H1 (cell line): ENCODE measurements at regions not wholly inside any gene's neighbourhood (a gene's known extent, or its start where the extent isn't known, plus 50 kb on each side); places are given as distances from the start of the nearest gene placed in this dataset.

Experiments
- CTCF ChIA-PET: fragments of 300-600 bp; sonication (Branson Sonifier 250); formaldehyde crosslinking; loops from one replicate; lab custom pipeline; 2021; ENCODE audit not compliant: partially characterized antibody; lab: Charles Lee
- POLR2A ChIA-PET: fragments of 300-600 bp; sonication (Branson Sonifier 250); formaldehyde crosslinking; loops from one replicate; lab custom pipeline; 2021; ENCODE audit warnings: inconsistent platforms; ENCODE audit not compliant: partially characterized antibody; lab: Charles Lee
- DNase-seq, 2 experiments: peaks; one replicate each; pipeline versions ENCODE4 v3.0.0 to v3.0.0-alpha.2; 2010 to 2022; ENCODE audit warnings: low spot score in 2 of 2, low read depth in 1 of 2, mixed read lengths in 1 of 2
- FAIRE-seq: peaks from 2 replicates; lab custom pipeline; 2011; peaks lifted over from hg19 to GRCh38; lab: Jason Lieb, UNC
- H2AFZ ChIP-seq: 2 replicates; pipeline ENCODE4 v1.8.1; 2012; ENCODE audit warnings: low read length, inconsistent platforms
- H2AK5ac ChIP-seq: 2 replicates; pipeline ENCODE4 v1.6.1; 2013; ENCODE audit warnings: low read depth, low read length
- H2BK120ac ChIP-seq: replicated peaks from 2 replicates; pipeline ENCODE3; 2013; ENCODE audit warnings: low read depth, low read length, inconsistent platforms
- H2BK12ac ChIP-seq: 2 replicates; pipeline ENCODE4 v1.6.1; 2013; ENCODE audit warnings: low read depth, low read length
- H2BK15ac ChIP-seq: 2 replicates; pipeline ENCODE4 v1.6.1; 2013; ENCODE audit warnings: low read length
- H2BK20ac ChIP-seq: 2 replicates; pipeline ENCODE4 v1.6.1; 2013; ENCODE audit warnings: low read length
- H2BK5ac ChIP-seq: 2 replicates; pipeline ENCODE4 v1.6.1; 2013; ENCODE audit warnings: low read depth, low read length
- H3K14ac ChIP-seq: 2 replicates; pipeline ENCODE4 v1.6.1; 2013; ENCODE audit warnings: inconsistent platforms; ENCODE audit not compliant: insufficient read length
- H3K18ac ChIP-seq: 2 replicates; pipeline ENCODE4 v1.6.1; 2013; ENCODE audit warnings: low read length; ENCODE audit errors: extremely low read depth
- H3K23ac ChIP-seq: 2 replicates; pipeline ENCODE4 v1.6.1; 2013; ENCODE audit warnings: inconsistent platforms; ENCODE audit not compliant: insufficient read length
- H3K23me2 ChIP-seq: 2 replicates; pipeline ENCODE4 v1.6.1; 2013; ENCODE audit warnings: low read depth, low read length
- H3K27ac ChIP-seq: 2 replicates; pipeline ENCODE4 v1.6.1; 2011; ENCODE audit warnings: low read depth, low read length, inconsistent platforms
- H3K27me3 ChIP-seq, 4 experiments: replicated peaks in 1 of 4; 1 replicate in 1 of 4; 2 replicates in 3 of 4; pipeline versions ENCODE4 v1.6.1 to v1.8.1; 2011 to 2013; ENCODE audit warnings: low read length in 3 of 4, mild to moderate bottlenecking in 3 of 4, inconsistent platforms in 2 of 4, mixed read lengths in 2 of 4, moderate library complexity in 1 of 4; ENCODE audit not compliant: control insufficient read depth in 3 of 4, insufficient read depth in 3 of 4; ENCODE audit errors: extremely low read depth in 1 of 4
- H3K36me3 ChIP-seq, 4 experiments: 2 replicates each; pipeline versions ENCODE4 v1.6.1 to v1.8.1; 2011 to 2013; ENCODE audit warnings: mild to moderate bottlenecking in 4 of 4, low read length in 3 of 4, moderate library complexity in 2 of 4, control low read depth in 1 of 4, inconsistent platforms in 1 of 4; ENCODE audit not compliant: insufficient read depth in 4 of 4, control insufficient read depth in 2 of 4
- H3K4ac ChIP-seq: replicated peaks from 2 replicates; pipeline ENCODE3; 2013; ENCODE audit warnings: low read length, low read depth, mixed read lengths, inconsistent platforms; ENCODE audit not compliant: insufficient read length
- H3K4me1 ChIP-seq, 4 experiments: replicated peaks in 1 of 4; 1 replicate in 1 of 4; 2 replicates in 3 of 4; pipeline versions ENCODE4 v1.6.1 to v1.8.1; 2011 to 2013; ENCODE audit warnings: low read length in 3 of 4, inconsistent platforms in 2 of 4, mixed read lengths in 1 of 4; ENCODE audit not compliant: insufficient read depth in 4 of 4, control insufficient read depth in 3 of 4
- H3K4me2 ChIP-seq, 2 experiments: 2 replicates each; pipeline versions ENCODE4 v1.6.1 to v1.8.1; 2011 to 2013; ENCODE audit warnings: low read depth in 2 of 2, low read length in 2 of 2, control low read depth in 1 of 2, inconsistent platforms in 1 of 2, mild to moderate bottlenecking in 1 of 2; ENCODE audit not compliant: insufficient read depth in 1 of 2
- H3K4me3 ChIP-seq, 4 experiments: fragments of 200-600, 300-600 bp in 1 of 4; sonication (generic), shearing (Covaris generic), sonication (Bioruptor Twin) in 1 of 4; 2 replicates each; pipeline versions ENCODE4 v1.5.1 to v1.8.1; 2011 to 2016; ENCODE audit warnings: low read length in 4 of 4, low read depth in 3 of 4, control low read depth in 2 of 4, inconsistent platforms in 2 of 4, mild to moderate bottlenecking in 2 of 4, mixed read lengths in 1 of 4, moderate library complexity in 1 of 4; ENCODE audit not compliant: insufficient read depth in 2 of 4; ENCODE audit errors: extremely low read depth in 1 of 4
- H3K56ac ChIP-seq: replicated peaks from 2 replicates; pipeline ENCODE3; 2013; ENCODE audit warnings: low read depth, mild to moderate bottlenecking, mixed read lengths, low read length, inconsistent platforms; ENCODE audit not compliant: insufficient read length
- H3K79me1 ChIP-seq: 2 replicates; pipeline ENCODE4 v1.6.1; 2013; ENCODE audit warnings: low read depth, low read length, control low read depth
- H3K79me2 ChIP-seq, 2 experiments: 2 replicates each; pipeline versions ENCODE4 v1.6.1 to v1.8.1; 2012 to 2013; ENCODE audit warnings: low read length in 2 of 2, mild to moderate bottlenecking in 2 of 2, inconsistent platforms in 1 of 2; ENCODE audit not compliant: insufficient read depth in 2 of 2, control insufficient read depth in 1 of 2
- H3K9ac ChIP-seq, 4 experiments: replicated peaks in 1 of 4; 1 replicate in 1 of 4; 2 replicates in 3 of 4; pipeline versions ENCODE4 v1.6.1 to v1.8.1; 2011 to 2013; ENCODE audit warnings: low read depth in 3 of 4, low read length in 3 of 4, control low read depth in 2 of 4, mild to moderate bottlenecking in 2 of 4, moderate library complexity in 2 of 4, inconsistent platforms in 1 of 4; ENCODE audit errors: extremely low read depth in 1 of 4
- H3K9me3 ChIP-seq, 2 experiments: 2 replicates each; pipeline versions ENCODE4 v1.6.1 to v1.8.1; 2012 to 2013; ENCODE audit warnings: mild to moderate bottlenecking in 2 of 2, moderate library complexity in 2 of 2, control low read depth in 1 of 2, inconsistent platforms in 1 of 2, low read depth in 1 of 2, low read length in 1 of 2, mixed read lengths in 1 of 2; ENCODE audit not compliant: insufficient read depth in 2 of 2
- H4K20me1 ChIP-seq, 2 experiments: replicated peaks in 1 of 2; 2 replicates each; pipeline versions ENCODE3 to v1.8.1; 2011 to 2013; ENCODE audit warnings: inconsistent platforms in 2 of 2, low read length in 2 of 2, mild to moderate bottlenecking in 1 of 2; ENCODE audit not compliant: insufficient read depth in 2 of 2, control insufficient read depth in 1 of 2
- H4K5ac ChIP-seq: 2 replicates; pipeline ENCODE4 v1.6.1; 2013; ENCODE audit warnings: low read length, low read depth, mixed read lengths, inconsistent platforms; ENCODE audit not compliant: insufficient read length
- H4K8ac ChIP-seq: 2 replicates; pipeline ENCODE4 v1.8.0; 2013; ENCODE audit warnings: mild to moderate bottlenecking, moderate library complexity, low read length, inconsistent platforms; ENCODE audit not compliant: insufficient read depth; ENCODE audit errors: extremely low read depth
- H4K91ac ChIP-seq: replicated peaks from 2 replicates; pipeline ENCODE3; 2013; ENCODE audit warnings: low read length, mixed read lengths, inconsistent platforms; ENCODE audit not compliant: insufficient read length
- ATF3 ChIP-seq: IDR thresholded peaks from 2 replicates; pipeline ENCODE4 v1.6.1; 2011; ENCODE audit warnings: low read depth, mild to moderate bottlenecking, low read length; ENCODE audit not compliant: insufficient read depth
- CTCF ChIP-seq, 3 experiments: IDR thresholded peaks; 1 replicate in 2 of 3; 2 replicates in 1 of 3; pipeline versions ENCODE4 v1.5.1 to v1.6.1; 2011; ENCODE audit warnings: low read length in 3 of 3, mild to moderate bottlenecking in 3 of 3, inconsistent platforms in 2 of 3, low read depth in 1 of 3, moderate library complexity in 1 of 3; ENCODE audit not compliant: insufficient read depth in 1 of 3; ENCODE audit errors: control extremely low read depth in 1 of 3
- EZH2 ChIP-seq: fragments of 200-600 bp; sonication (generic); IDR thresholded peaks from 2 replicates; pipeline ENCODE4 v1.7.1; 2012; ENCODE audit warnings: low read depth, mild to moderate bottlenecking, moderate library complexity, low read length, inconsistent platforms; ENCODE audit not compliant: severe bottlenecking
- HDAC2 ChIP-seq, 2 experiments: fragments of 300-600 bp in 1 of 2; sonication (generic) in 1 of 2; IDR thresholded peaks; 2 replicates each; pipeline ENCODE4 v1.6.1; 2011 to 2012; ENCODE audit warnings: low read depth in 2 of 2, low read length in 2 of 2, mild to moderate bottlenecking in 2 of 2, moderate library complexity in 2 of 2, borderline replicate concordance in 1 of 2, inconsistent platforms in 1 of 2
- JUN ChIP-seq: IDR thresholded peaks from 2 replicates; pipeline ENCODE4 v1.6.1; 2011; ENCODE audit warnings: low read depth, mild to moderate bottlenecking, improper control_type of control experiment, low read length
- KDM5A ChIP-seq: fragments of 200-600 bp; IDR thresholded peaks from 2 replicates; pipeline ENCODE4 v1.7.1; 2012; ENCODE audit warnings: mild to moderate bottlenecking, low read length, inconsistent platforms, mixed read lengths
- NRF1 ChIP-seq: IDR thresholded peaks from 2 replicates; pipeline ENCODE4 v1.6.1; 2011; ENCODE audit warnings: mild to moderate bottlenecking, low read depth, low read length, improper control_type of control experiment
- POLR2A ChIP-seq, 2 experiments: IDR thresholded peaks; 1 replicate in 1 of 2; 2 replicates in 1 of 2; pipeline ENCODE4 v1.6.1; 2011; ENCODE audit warnings: low read depth in 2 of 2, low read length in 2 of 2, mild to moderate bottlenecking in 2 of 2; ENCODE audit errors: control extremely low read depth in 1 of 2
- SAP30 ChIP-seq: fragments of 300-600 bp; sonication (generic); IDR thresholded peaks from 2 replicates; pipeline ENCODE4 v1.7.1; 2012; ENCODE audit warnings: low read length, moderate library complexity, mild to moderate bottlenecking, inconsistent platforms; ENCODE audit not compliant: insufficient read depth, insufficient replicate concordance
- WGBS, 2 experiments: shearing (Covaris generic) in 1 of 2; methylation state at CpG; one replicate each; pipeline versions ENCODE4 v1.1.6 to v1.1.7; 2013 to 2015; ENCODE audit warnings: low lambda C conversion rate in 2 of 2, mixed read lengths in 2 of 2, inconsistent platforms in 1 of 2, low coverage in 1 of 2, missing lambda C conversion rate in 1 of 2; ENCODE audit not compliant: insufficient replicate concordance in 2 of 2, insufficient coverage in 1 of 2, insufficient read length in 1 of 2; ENCODE audit errors: extremely low coverage in 1 of 2, missing lambda C conversion rate in 1 of 2; 5-methylcytosine and 5-hydroxymethylcytosine counted together

GRCh38 chr10:2145491-2145890 is 408.2 kb upstream of the ADARB2 start:
- Histone ChIP-seq H3K4me2 (no peak overlapping the region), H3K4me1 (peaks cover 0 to 2% (median 2%) of the 10 kb centered on the region in 4 experiments; a peak in 3 of 7 replicates), H3K4ac (no peak overlapping the region), H3K18ac (no peak overlapping the region), H2BK5ac (no peak overlapping the region), H3K9me3 (no peaks in the 10 kb centered on the region), H4K8ac (no peak overlapping the region), H3K56ac (no peak overlapping the region), H4K5ac (no peak overlapping the region), H3K27ac (no peak overlapping the region), H3K14ac (no peak overlapping the region), H3K27me3 (no peaks in the 10 kb centered on the region), H3K79me2 (no peaks in the 10 kb centered on the region), H3K23ac (no peak overlapping the region), H2BK20ac (no peak overlapping the region), H2BK12ac (no peak overlapping the region), H2BK15ac (no peak overlapping the region), H3K9ac (no peak overlapping the region), H2AK5ac (no peak overlapping the region), H4K91ac (no peak overlapping the region), H4K20me1 (no peaks in the 10 kb centered on the region), H2AFZ (no peak overlapping the region), H3K36me3 (no peaks in the 10 kb centered on the region), H3K23me2 (no peaks in the 10 kb centered on the region), H3K4me3 (no peak overlapping the region), H2BK120ac (no peak overlapping the region), H3K79me1 (no peaks in the 10 kb centered on the region)
- POLR2A ChIA-PET = no interaction called here
- CTCF ChIA-PET = interaction anchor here (0.6 to 0.9 kb wide), 2 partner anchors 8 to 16 kb away, joined by 3 to 4 read pairs; no protein-coding TSS in a partner anchor
- no peak for DNase-seq
- TF ChIP-seq POLR2A (IDR thresholded peaks at IDR 0.05; ENCODE audit: control extremely low read depth in 1 of 2, low read depth in 2 of 2, low read length in 2 of 2) = no peak
- no peak for TF ChIP-seq NRF1
- TF ChIP-seq JUN = no peak
- TF ChIP-seq HDAC2 (IDR thresholded peaks at IDR 0.05; ENCODE audit: borderline replicate concordance in 1 of 2, low read depth in 2 of 2, low read length in 2 of 2) = no peak
- TF ChIP-seq ATF3 = no peak
- TF ChIP-seq KDM5A = no peak
- TF ChIP-seq CTCF (IDR thresholded peaks at IDR 0.05; ENCODE audit: control extremely low read depth in 1 of 3, insufficient read depth in 1 of 3, low read depth in 1 of 3, low read length in 3 of 3) = no peak
- TF ChIP-seq SAP30 = no peak
- TF ChIP-seq EZH2 = no peak
- FAIRE-seq = no peak
- WGBS, 2 experiments = 71% methylated on average over 7 of the region's 7 CpGs; no CpG with 5 or more reads in 1 of the 2 experiments
